Sigmoid colon (tissue), 4 donors: ENCODE measurements at regions not wholly inside any gene's neighbourhood (a gene's known extent, or its start where the extent isn't known, plus 50 kb on each side); places are given as distances from the start of the nearest gene placed in this dataset.

Experiments used
- CTCF ChIP-seq, 4 experiments: fragments of 450-650 bp in 3 of 4; fragments of 200-600 bp in 1 of 4; IDR thresholded peaks; one replicate each; pipeline ENCODE4 v1.5.1; 2016 to 2019; ENCODE audit warnings: antibody characterized with exemption in 4 of 4, mild to moderate bottlenecking in 3 of 4, moderate library complexity in 2 of 4
- EP300 ChIP-seq, 4 donors: sonication (generic); formaldehyde crosslinking; IDR thresholded peaks; one replicate each; pipeline ENCODE4 v1.6.1; 2017; ENCODE audit warnings: antibody characterized with exemption in 4 of 4
- POLR2A ChIP-seq, 2 donors: fragments of 450-650 bp; IDR thresholded peaks; one replicate each; pipeline ENCODE4 v1.6.1; 2016; ENCODE audit warnings: antibody characterized with exemption in 2 of 2, mild to moderate bottlenecking in 2 of 2, moderate library complexity in 2 of 2
- POLR2AphosphoS5 ChIP-seq, 4 donors: sonication (generic); formaldehyde crosslinking; IDR thresholded peaks; one replicate each; pipeline ENCODE4 v1.6.1; 2017; ENCODE audit warnings: antibody characterized with exemption in 4 of 4

GRCh38 chr21:16194095-16194787 is 464.5 kb downstream of the USP25 start:
- peak in 1 of 4 donors; percentile 31 for TF ChIP-seq POLR2AphosphoS5 (IDR thresholded peaks at IDR 0.05)
- TF ChIP-seq CTCF (IDR thresholded peaks at IDR 0.05), result no peak
- no peak for TF ChIP-seq POLR2A (IDR thresholded peaks at IDR 0.05)
- TF ChIP-seq EP300 (IDR thresholded peaks at IDR 0.05), result no peak
